ENCODE measurements at regions not wholly inside any gene's neighbourhood (a gene's known extent, or its start where the extent isn't known, plus 50 kb on each side); places are given as distances from the start of the nearest gene placed in this dataset.

DNA sequence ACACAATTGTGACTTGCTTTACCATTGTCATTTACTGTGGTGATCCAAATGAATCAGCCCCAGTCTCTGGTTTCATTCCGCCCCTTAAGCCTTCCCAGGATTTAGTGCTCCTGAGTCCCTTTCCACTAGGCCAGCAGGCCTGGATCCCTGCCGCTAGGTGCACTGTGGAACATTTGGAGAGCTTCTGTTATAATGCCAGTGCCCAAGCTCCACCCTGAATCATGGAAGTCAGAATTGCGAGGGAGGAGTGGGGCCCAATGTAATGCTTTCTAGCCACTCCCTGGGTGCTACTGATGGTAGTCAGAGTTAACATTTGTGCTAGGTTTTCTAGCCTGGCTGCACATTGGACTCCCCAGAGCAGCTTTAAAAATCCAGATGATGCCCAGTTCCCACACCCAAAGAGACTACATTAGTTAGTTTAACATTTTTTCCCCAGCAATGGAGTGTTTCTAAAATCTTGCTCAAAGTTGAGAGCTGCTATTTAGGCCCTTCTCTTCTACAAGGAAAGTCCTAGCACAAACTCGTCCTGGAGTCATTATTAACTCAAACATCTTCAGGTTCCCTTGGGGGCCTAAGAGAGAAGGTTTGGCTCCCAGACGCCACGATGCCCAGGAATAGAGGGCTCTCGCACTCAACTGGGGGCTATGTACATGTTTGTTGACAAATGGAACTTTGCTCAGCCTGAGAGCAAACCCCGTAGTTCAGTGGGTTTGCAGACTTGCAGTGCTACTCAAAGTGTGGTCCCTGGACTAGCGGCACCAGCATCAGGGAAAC, 366.7 kb upstream of the PROK2 start:
- no peak for TF ChIP-seq CTCF (IDR thresholded peaks at IDR 0.05; ENCODE audit: low read length, missing control alignments)
- no peak overlapping the region for H3K4me3 ChIP-seq (replicated peaks; ENCODE audit: low read depth, low read length)
- no peak for DNase-seq (ENCODE audit: low read depth)

DNA sequence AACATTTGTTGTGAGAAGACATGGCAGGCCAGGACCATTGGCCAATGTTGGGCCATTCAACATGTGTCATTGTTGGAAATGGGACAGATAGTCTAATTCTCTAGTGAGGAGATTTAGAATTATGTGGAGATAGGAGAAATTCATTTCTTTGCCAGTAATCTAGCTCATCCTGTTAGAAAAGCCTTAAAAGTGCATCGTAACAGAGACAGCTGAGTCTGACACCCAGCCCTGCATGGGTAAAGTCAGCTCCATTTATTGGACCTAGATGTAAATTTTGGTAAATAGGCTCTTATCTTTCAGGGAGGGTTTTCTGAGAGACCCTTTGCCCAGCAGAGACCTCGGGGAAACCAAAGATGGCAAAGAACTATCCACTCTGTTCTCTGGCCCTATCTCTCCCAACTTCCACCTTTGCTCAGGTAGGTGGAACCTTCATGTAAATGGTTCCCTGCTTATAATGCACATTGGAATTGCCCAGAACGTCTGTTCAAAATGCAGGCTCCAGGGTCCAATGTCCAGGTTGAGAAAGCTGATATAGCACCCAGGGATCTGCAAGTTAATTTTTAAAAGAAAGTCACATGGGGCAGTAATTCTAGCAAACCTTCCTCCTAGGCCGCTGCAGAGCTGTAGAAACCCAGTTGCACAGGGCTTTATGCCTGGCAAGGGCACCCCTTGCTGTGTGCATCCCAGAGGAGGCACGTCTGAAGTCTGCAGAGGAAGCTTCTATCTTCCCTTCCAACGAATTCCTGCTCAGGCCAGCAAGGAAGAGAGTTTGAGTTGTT, 365.9 kb upstream of the PROK2 start:
- TF ChIP-seq CTCF (IDR thresholded peaks at IDR 0.05; ENCODE audit: low read length, missing control alignments): no peak
- H3K4me3 ChIP-seq (replicated peaks; ENCODE audit: low read depth, low read length): no peak overlapping the region
- no peak for DNase-seq (ENCODE audit: low read depth)

DNA sequence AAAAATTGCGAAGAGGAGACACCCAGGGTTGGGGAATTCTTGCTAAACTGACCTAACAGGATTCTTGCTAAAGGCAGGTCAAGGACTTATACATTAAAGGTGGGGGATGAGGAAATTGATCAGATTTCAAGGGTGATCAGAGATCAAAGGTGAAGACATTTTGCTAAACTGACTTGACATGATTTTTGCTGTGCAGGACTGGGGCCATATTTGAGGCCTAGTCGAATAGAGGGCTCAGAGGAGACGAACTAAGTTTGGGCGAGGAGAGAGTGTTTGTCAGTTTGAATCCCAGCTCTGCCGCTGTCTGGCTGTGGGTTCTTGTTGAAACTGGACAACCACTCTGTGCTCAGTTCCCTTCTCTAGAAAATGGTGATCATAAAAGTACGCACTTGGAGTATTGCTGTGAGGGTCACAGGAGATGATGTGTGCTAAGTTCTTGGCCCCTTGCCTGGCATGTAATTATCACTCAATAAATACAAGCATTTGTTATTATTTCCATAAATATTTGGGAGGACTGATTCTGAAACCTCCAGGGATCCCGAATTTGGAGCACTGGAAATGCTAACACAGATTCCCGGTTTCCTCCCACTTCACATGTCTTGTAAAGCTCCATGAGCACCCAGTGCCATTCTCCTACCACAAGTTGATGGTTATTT, 364.8 kb upstream of the PROK2 start:
- no peak for DNase-seq (ENCODE audit: low read depth)
- H3K4me3 ChIP-seq (replicated peaks; ENCODE audit: low read depth, low read length): no peak overlapping the region
- TF ChIP-seq CTCF (IDR thresholded peaks at IDR 0.05; ENCODE audit: low read length, missing control alignments): no peak

GRCh38 chr3:72147600-72147999, 362.7 kb upstream of the PROK2 start:
- TF ChIP-seq CTCF (IDR thresholded peaks at IDR 0.05; ENCODE audit: low read length, missing control alignments): no peak
- H3K4me3 ChIP-seq (replicated peaks; ENCODE audit: low read depth, low read length): no peak overlapping the region
- no peak for DNase-seq (ENCODE audit: low read depth)

DNA sequence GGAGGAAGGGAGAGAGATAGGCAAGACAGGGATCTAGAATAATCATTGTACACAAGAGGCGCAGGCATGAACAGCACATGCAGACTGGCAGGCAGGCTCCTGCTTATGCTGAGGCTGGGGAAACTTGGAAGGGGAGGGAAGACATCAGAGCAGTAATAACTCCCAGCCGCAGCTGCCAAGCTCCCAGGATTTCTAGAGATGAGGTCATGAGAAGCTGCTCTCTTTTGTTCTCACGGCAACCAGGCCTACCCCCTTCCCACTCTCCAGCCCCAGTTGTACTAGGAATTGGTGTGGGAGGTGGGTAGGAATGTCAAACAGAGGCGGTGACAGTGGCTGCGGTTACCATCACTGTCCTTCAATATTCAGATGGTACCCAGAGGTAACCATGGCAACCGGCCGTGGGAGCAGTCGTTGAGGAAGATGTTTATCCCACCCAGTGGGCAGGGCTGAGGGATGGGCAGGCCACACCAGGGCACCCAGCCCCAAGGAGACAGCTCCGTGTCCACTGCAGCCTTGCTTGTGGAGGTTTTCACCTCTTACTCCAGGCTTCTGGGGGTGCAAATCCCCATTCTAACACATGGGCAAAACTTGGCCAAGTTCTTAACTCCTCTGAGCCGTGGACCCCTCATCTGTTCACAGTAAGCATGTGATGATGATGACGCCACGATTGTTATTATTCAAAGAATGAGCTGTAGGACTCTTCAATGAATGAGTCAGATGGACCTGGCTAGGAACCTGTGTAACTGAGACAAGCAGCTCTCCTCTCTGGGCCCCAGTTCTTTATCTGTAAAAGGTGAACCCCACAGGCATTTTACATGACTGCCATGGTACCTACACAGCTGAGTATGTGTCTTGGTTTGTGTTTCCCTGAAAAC, 360.8 kb upstream of the PROK2 start:
- TF ChIP-seq CTCF (IDR thresholded peaks at IDR 0.05; ENCODE audit: low read length, missing control alignments): no peak
- peak; percentile 84 for DNase-seq (ENCODE audit: low read depth)

GRCh38 chr3:72144773-72145505, 360.0 kb upstream of the PROK2 start:
- no peak overlapping the region for H3K4me3 ChIP-seq (replicated peaks; ENCODE audit: low read depth, low read length)
- DNase-seq (ENCODE audit: low read depth): peak; percentile 18
- TF ChIP-seq CTCF (IDR thresholded peaks at IDR 0.05; ENCODE audit: low read length, missing control alignments): no peak

More for the DNA sequence above, 360.8 kb upstream of the PROK2 start:
- no peak overlapping the region for H3K4me3 ChIP-seq (replicated peaks; ENCODE audit: low read depth, low read length)

Data from fibroblast of pulmonary artery (primary cell).